HG02943 (cell line): ENCODE measurements at regions not wholly inside any gene's neighbourhood (a gene's known extent, or its start where the extent isn't known, plus 50 kb on each side); places are given as distances from the start of the nearest gene placed in this dataset.

Experiments
- ATAC-seq: cut with Tn5 transposase; IDR thresholded peaks from one replicate; pipeline ENCODE4 v1.9.1; 2021; ENCODE audit warnings: mild to moderate bottlenecking, low read depth, moderate library complexity; ENCODE audit not compliant: unreplicated experiment

GRCh38 chrX:96311366-96311765 is 373.3 kb upstream of the DIAPH2 start:
- no peak for ATAC-seq

- no peak for ATAC-seq
Observed at GRCh38 chrX:96314985-96315384, 369.7 kb upstream of the DIAPH2 start.

GRCh38 chrX:96361844-96362243 is 322.8 kb upstream of the DIAPH2 start:
- ATAC-seq = no peak

GRCh38 chrX:96372313-96373046 is 312.2 kb upstream of the DIAPH2 start:
- no peak for ATAC-seq

GRCh38 chrX:96373047-96373355 is 311.6 kb upstream of the DIAPH2 start:
- no peak for ATAC-seq

- ATAC-seq = no peak
Observed at GRCh38 chrX:96376266-96376665, 308.4 kb upstream of the DIAPH2 start.

- no peak for ATAC-seq
Observed at GRCh38 chrX:96379951-96380350, 304.7 kb upstream of the DIAPH2 start.

GRCh38 chrX:96382018-96382417 is 302.6 kb upstream of the DIAPH2 start:
- no peak for ATAC-seq

- no peak for ATAC-seq
Observed at GRCh38 chrX:96383428-96383827, 301.2 kb upstream of the DIAPH2 start.

GRCh38 chrX:96386325-96386724 is 298.3 kb upstream of the DIAPH2 start:
- no peak for ATAC-seq

GRCh38 chrX:96386981-96387380 is 297.7 kb upstream of the DIAPH2 start:
- no peak for ATAC-seq

- ATAC-seq = no peak
Observed at GRCh38 chrX:96387801-96388200, 296.8 kb upstream of the DIAPH2 start.

GRCh38 chrX:96389281-96390047 is 295.2 kb upstream of the DIAPH2 start:
- no peak for ATAC-seq

GRCh38 chrX:96394598-96394997 is 290.0 kb upstream of the DIAPH2 start:
- no peak for ATAC-seq

GRCh38 chrX:96403446-96403845 is 281.2 kb upstream of the DIAPH2 start:
- no peak for ATAC-seq

GRCh38 chrX:96405842-96406241 is 278.8 kb upstream of the DIAPH2 start:
- ATAC-seq = no peak

GRCh38 chrX:96407072-96407471 is 277.6 kb upstream of the DIAPH2 start:
- ATAC-seq = no peak

GRCh38 chrX:96407501-96407900 is 277.1 kb upstream of the DIAPH2 start:
- no peak for ATAC-seq

GRCh38 chrX:96407981-96408380 is 276.7 kb upstream of the DIAPH2 start:
- no peak for ATAC-seq

- ATAC-seq = no peak
Observed at GRCh38 chrX:96410927-96411326, 273.7 kb upstream of the DIAPH2 start.

- ATAC-seq = no peak
Observed at GRCh38 chrX:96417695-96418094, 266.9 kb upstream of the DIAPH2 start.

- ATAC-seq = no peak
Observed at GRCh38 chrX:96424007-96424406, 260.6 kb upstream of the DIAPH2 start.
